ENCODE measurements at regions not wholly inside any gene's neighbourhood (a gene's known extent, or its start where the extent isn't known, plus 50 kb on each side); places are given as distances from the start of the nearest gene placed in this dataset.
"Not testable (repeated sequence)": the region's sequence is repeated elsewhere in the genome, so short reads cannot be mapped to it uniquely, and the experiment has no call there.

DNA sequence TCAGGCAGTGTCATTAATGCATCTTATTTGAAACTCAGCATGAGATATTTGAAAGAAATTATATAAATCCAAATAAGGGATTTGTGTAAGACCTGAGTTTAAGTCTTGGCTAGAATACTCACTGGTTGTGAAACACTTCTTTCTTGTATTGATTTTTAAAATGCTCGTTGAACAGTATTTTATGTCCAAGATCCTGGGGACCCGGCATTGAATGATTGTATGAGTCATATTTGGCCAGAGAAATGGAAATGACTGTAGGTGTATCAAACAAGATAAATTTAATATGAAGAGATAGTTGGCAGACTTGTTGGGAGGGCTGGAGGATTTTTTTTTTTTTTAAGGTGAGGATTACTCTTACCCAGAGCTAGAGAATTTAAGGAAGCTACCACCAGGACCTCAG, 606.1 kb upstream of the CPEB2 start:
- no peak for DNase-seq

- DNase-seq, result no peak
Observed at GRCh38 chr4:14399848-14400247, 602.4 kb upstream of the CPEB2 start.

GRCh38 chr4:14400307-14400706, 602.0 kb upstream of the CPEB2 start:
- DNase-seq, result no peak

- DNase-seq, result no peak
Observed at GRCh38 chr4:14403132-14403531, 599.1 kb upstream of the CPEB2 start.

GRCh38 chr4:14404730-14405129, 597.6 kb upstream of the CPEB2 start:
- peak; percentile 78 for DNase-seq

GRCh38 chr4:14410516-14410915, 591.8 kb upstream of the CPEB2 start:
- DNase-seq, result peak; percentile 23

DNA sequence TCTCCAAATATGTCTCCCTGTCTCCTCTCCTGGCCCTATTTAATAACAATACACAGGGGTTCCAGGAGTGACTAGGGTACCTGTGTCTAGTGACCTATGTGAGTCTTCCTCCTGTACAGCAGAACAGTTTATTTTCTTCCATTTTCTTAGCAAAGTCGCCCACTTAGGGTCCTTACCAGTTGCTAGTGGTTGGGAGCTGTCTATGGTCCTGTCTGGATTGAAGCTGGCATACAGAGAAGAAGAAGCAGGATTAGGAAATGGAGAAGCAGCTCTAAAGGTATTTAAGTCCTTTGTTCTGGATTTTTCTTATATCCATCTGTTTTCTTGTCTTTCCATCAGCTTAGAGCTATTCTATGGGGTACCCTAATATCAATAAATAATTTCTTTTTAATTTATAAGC, 587.1 kb upstream of the CPEB2 start:
- no peak for DNase-seq

- no peak for DNase-seq
Observed at GRCh38 chr4:14419516-14419915, 582.8 kb upstream of the CPEB2 start.

DNA sequence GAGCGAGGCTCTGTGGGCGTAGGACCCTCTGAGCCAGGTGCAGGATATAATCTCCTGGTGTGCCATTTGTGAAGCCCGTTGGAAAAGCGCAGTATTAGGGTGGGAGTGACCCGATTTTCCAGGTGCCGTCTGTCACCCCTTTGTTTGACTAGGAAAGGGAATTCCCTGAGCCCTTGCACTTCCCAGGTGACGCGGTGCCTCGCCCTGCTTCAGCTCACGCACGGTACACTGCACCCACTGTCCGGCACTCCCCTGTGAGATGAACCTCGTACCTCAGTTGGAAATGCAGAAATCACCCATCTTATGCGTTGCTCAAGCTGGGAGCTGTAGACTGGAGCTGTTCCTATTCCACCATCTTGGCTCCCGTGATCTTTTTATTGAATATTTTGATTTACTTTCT, 576.0 kb upstream of the CPEB2 start:
- DNase-seq, result not testable (repeated sequence)

GRCh38 chr4:14428125-14428524, 574.2 kb upstream of the CPEB2 start:
- no peak for DNase-seq

DNA sequence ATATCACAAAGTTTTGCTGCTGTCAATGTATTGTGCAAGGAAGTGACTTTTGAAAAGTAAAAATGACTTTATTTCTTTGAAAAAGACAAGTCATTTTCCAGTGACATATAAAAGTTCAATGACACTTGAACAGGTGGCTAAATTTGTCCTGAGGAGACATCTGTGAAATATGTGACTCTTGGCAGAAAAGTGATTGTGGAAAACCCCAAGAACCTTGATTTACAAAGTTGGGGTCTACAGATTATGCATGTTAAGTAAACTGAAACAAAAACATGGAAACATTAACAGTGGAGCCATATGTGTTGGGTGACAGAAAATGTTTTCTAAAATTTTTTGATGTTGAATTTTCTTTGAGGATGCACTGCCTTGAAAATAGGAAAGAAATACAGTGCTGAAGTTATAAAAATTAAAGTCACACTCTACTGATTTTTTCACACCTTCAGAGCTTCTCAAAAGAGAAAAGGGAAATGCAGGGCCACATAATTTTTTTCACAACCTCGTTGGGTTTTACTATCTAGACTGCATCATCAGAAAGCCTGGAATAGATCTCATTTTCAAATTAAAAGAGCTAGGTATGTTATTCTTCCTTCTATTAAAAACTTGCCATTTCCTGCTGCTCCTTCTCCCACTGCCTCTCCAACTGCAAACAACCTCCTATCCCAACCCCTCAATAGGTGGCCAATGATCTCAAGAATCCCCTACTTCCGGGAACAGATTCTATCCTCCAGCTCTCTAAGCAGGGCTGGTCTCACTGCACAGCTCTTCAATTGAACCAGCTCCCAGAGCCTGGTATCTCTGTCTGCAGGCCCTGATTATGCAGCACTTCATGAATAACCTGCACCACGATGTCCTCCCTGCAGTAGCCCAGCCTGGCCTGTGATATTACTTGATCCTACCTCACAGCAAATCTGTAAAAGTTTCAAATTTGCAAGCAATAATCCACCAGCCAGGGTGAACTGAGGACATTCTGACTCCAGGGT, 570.8 kb upstream of the CPEB2 start:
- DNase-seq, result no peak

GRCh38 chr4:14434483-14434882, 567.8 kb upstream of the CPEB2 start:
- DNase-seq, result no peak

GRCh38 chr4:14434916-14435315, 567.4 kb upstream of the CPEB2 start:
- DNase-seq, result no peak

DNA sequence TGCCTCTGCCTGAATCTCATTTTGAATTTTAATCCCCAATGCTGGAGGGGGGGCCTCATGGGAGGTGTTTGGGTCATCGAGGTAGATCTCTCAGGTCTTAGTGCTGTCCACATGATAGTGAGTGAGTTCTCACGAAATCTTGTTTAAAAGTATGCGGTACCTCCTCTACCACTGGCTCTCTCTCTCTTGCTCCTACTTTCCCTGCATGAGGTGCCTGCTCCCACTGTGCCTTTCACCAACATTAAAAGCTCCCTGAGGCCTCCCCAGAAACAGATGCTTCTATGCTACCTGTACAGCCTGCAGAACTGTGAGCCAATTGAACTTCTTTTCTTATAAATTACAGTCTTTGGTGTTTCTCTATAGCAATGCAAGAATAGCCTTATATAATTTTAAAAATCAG, 560.7 kb upstream of the CPEB2 start:
- no peak for DNase-seq

- no peak for DNase-seq
Observed at GRCh38 chr4:14445882-14446281, 556.4 kb upstream of the CPEB2 start.

- DNase-seq, result no peak
Observed at GRCh38 chr4:14446311-14446710, 556.0 kb upstream of the CPEB2 start.

- DNase-seq, result no peak
Observed at GRCh38 chr4:14446904-14447303, 555.4 kb upstream of the CPEB2 start.

- DNase-seq, result no peak
Observed at GRCh38 chr4:14449308-14449707, 553.0 kb upstream of the CPEB2 start.

- no peak for DNase-seq
Observed at GRCh38 chr4:14452001-14452400, 550.3 kb upstream of the CPEB2 start.

- no peak for DNase-seq
Observed at GRCh38 chr4:14452764-14453163, 549.5 kb upstream of the CPEB2 start.

DNA sequence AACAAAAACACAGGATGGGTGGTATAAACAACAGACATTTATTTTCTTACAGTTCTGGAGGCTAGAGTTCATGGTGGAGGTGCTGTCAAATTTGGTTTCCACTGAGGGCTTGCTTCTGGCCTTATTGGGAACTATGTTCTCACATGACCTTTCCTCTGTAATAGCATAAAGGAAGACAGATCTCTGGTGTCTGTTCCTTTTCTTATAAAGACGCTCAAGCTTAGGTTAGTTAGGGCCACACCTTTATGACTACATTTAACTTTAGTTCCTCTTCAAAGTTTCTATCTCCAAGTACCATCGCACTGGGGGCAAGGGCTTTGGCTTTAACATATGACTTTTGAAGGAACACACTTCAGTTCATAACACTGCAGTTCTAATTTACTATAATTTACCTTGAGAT, 543.8 kb upstream of the CPEB2 start:
- DNase-seq, result no peak

DNA sequence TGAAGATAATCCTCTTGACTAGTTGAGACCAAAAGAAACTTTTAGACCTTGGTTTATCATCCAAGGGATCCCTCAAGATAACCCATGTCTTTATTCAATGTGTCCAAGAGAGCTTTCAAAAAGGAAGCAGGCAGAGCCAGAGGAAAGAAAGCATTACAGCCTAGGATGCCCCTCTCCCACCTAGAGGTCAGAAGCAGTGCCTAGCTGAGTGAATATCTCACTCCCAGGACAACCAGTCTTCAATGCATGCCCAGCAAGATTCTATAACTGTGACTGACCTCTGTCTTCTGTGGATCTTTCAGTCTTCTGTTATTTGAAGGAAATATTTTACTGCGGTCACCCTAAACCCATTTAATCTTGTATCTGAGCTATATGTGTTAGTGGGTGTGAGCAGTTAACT, 537.2 kb upstream of the CPEB2 start:
- DNase-seq, result no peak

GRCh38 chr4:14465507-14465906, 536.8 kb upstream of the CPEB2 start:
- no peak for DNase-seq

DNA sequence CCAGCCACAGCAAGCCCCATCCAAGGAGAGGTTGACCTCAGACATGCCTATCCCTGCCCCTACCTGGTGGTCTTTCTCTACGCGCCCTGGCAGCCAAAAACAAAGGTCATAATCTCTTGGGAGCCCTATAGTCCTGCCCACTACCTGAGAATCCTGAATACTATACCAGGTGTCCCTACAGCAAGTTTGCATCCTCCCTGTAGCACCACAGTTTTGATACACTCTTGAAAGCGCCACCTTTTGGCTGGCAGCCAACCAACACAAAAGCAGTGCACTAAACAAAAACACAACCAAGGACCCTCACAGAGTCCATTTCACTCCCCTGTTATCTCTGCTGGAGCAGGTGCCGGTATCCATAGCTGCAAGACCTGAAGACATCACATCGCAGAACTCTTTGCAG, 523.8 kb upstream of the CPEB2 start:
- no peak for DNase-seq

- no peak for DNase-seq
Observed at GRCh38 chr4:14496408-14496807, 505.9 kb upstream of the CPEB2 start.

Data from NCI-H82 (cell line).